ENCODE measurements at regions not wholly inside any gene's neighbourhood (a gene's known extent, or its start where the extent isn't known, plus 50 kb on each side); places are given as distances from the start of the nearest gene placed in this dataset.

DNA sequence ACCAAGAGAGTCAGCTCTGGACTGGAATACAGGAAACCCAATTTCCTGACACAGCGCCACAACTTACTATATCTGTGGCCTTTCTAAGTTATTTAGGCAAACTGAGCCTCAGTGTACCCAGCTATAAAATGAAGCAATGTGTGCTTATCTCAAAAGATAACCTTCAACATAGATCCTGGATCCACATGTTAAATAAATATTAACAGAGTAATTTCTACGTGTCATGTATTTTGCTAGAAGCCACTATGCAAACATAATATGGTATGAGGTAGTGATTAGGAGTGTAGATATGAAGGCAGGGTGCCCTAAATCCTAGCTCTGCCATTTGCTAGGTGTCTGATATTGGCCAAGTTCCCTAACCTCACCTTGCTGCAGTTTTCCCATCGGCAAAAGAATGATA, 527.0 kb downstream of the RAB28 start:
- TF ChIP-seq EZH2 (IDR thresholded peaks at IDR 0.05; ENCODE audit: borderline replicate concordance, low read length): no peak
- TF ChIP-seq, protein P1, sequence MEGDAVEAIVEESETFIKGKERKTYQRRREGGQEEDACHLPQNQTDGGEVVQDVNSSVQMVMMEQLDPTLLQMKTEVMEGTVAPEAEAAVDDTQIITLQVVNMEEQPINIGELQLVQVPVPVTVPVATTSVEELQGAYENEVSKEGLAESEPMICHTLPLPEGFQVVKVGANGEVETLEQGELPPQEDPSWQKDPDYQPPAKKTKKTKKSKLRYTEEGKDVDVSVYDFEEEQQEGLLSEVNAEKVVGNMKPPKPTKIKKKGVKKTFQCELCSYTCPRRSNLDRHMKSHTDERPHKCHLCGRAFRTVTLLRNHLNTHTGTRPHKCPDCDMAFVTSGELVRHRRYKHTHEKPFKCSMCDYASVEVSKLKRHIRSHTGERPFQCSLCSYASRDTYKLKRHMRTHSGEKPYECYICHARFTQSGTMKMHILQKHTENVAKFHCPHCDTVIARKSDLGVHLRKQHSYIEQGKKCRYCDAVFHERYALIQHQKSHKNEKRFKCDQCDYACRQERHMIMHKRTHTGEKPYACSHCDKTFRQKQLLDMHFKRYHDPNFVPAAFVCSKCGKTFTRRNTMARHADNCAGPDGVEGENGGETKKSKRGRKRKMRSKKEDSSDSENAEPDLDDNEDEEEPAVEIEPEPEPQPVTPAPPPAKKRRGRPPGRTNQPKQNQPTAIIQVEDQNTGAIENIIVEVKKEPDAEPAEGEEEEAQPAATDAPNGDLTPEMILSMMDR (conservative IDR thresholded peaks at IDR 0.05 in 1 of 2, IDR thresholded peaks at IDR 0.05 in 1 of 2; ENCODE audit: extremely low read depth in 1 of 2, insufficient read depth in 1 of 2, low read depth in 1 of 2, low read length in 2 of 2): no peak
